Bronchial epithelial cell (primary cell): ENCODE measurements at regions not wholly inside any gene's neighbourhood (a gene's known extent, or its start where the extent isn't known, plus 50 kb on each side); places are given as distances from the start of the nearest gene placed in this dataset.

Experiments used
- DNase-seq: peaks from one replicate; pipeline ENCODE4 v3.0.0-alpha.2; 2010; ENCODE audit warnings: low read depth
- FAIRE-seq: peaks from 2 replicates; lab custom pipeline; 2011; peaks lifted over from hg19 to GRCh38; lab: Jason Lieb, UNC
- H3K27me3 ChIP-seq: 2 replicates; pipeline ENCODE4 v1.5.1; 2011; ENCODE audit warnings: low read length; ENCODE audit not compliant: control insufficient read depth, insufficient read depth
- H3K36me3 ChIP-seq: 2 replicates; pipeline ENCODE4 v1.5.1; 2011; ENCODE audit warnings: low read length; ENCODE audit not compliant: control insufficient read depth, insufficient read depth
- H3K4me3 ChIP-seq: 2 replicates; pipeline ENCODE4 v1.5.1; 2011; ENCODE audit warnings: mild to moderate bottlenecking, low read depth, low read length, control low read depth
- CTCF ChIP-seq: IDR thresholded peaks from 2 replicates; pipeline ENCODE4 v1.5.1; 2011; ENCODE audit warnings: mild to moderate bottlenecking, moderate library complexity, low read length, control low read depth, inconsistent platforms; ENCODE audit not compliant: insufficient read depth, severe bottlenecking

- Histone ChIP-seq H3K27me3 (no peaks in the 10 kb centered on the region), H3K4me3 (no peak overlapping the region), H3K36me3 (no peaks in the 10 kb centered on the region)
- TF ChIP-seq CTCF, result no peak
- no peak for FAIRE-seq
- DNase-seq, result no peak
These were observed 51.4 kb upstream of the SOD3 start for GRCh38 chr4:24743927-24744326.

- H3K4me3 ChIP-seq, result no peak overlapping the region
- H3K36me3 ChIP-seq, result no peaks in the 10 kb centered on the region
- no peak for TF ChIP-seq CTCF
- no peaks in the 10 kb centered on the region for H3K27me3 ChIP-seq
- DNase-seq (no peak), FAIRE-seq (no peak)
These were observed 50.0 kb upstream of the SOD3 start for GRCh38 chr4:24745172-24745895.
